Immature natural killer cell (primary cell): ENCODE measurements at regions not wholly inside any gene's neighbourhood (a gene's known extent, or its start where the extent isn't known, plus 50 kb on each side); places are given as distances from the start of the nearest gene placed in this dataset.

ENCODE experiments used
- DNase-seq, 3 donors: peaks; one replicate each; pipeline ENCODE4 v3.0.0; 2022; ENCODE audit warnings: mixed read lengths in 1 of 3
- H3K27ac Mint-ChIP-seq, 6 donors: one replicate each; pipeline ENCODE4 v1.8.0; 2020; ENCODE audit warnings: mixed read lengths in 6 of 6, mild to moderate bottlenecking in 5 of 6, inconsistent platforms in 4 of 6, moderate library complexity in 3 of 6
- H3K27me3 Mint-ChIP-seq, 3 donors: one replicate each; pipeline ENCODE4 v1.8.0; 2020 to 2021; ENCODE audit warnings: low read depth in 3 of 3, mild to moderate bottlenecking in 3 of 3, mixed read lengths in 3 of 3, moderate library complexity in 3 of 3, inconsistent platforms in 1 of 3
- H3K36me3 Mint-ChIP-seq, 3 donors: one replicate each; pipeline ENCODE4 v1.8.0; 2020; ENCODE audit warnings: mixed read lengths in 3 of 3, inconsistent platforms in 2 of 3, mild to moderate bottlenecking in 2 of 3
- H3K4me1 Mint-ChIP-seq, 2 donors: one replicate each; pipeline ENCODE4 v1.8.0; 2020; ENCODE audit warnings: inconsistent platforms in 2 of 2, mild to moderate bottlenecking in 2 of 2, mixed read lengths in 2 of 2, moderate library complexity in 1 of 2
- H3K4me3 Mint-ChIP-seq, 5 donors: one replicate each; pipeline ENCODE4 v1.8.0; 2020; ENCODE audit warnings: mild to moderate bottlenecking in 5 of 5, mixed read lengths in 5 of 5, inconsistent platforms in 3 of 5, moderate library complexity in 3 of 5
- H3K9me3 Mint-ChIP-seq, 6 donors: one replicate each; pipeline ENCODE4 v1.8.0; 2020; ENCODE audit warnings: mild to moderate bottlenecking in 6 of 6, mixed read lengths in 6 of 6, inconsistent platforms in 4 of 6, moderate library complexity in 3 of 6

DNA sequence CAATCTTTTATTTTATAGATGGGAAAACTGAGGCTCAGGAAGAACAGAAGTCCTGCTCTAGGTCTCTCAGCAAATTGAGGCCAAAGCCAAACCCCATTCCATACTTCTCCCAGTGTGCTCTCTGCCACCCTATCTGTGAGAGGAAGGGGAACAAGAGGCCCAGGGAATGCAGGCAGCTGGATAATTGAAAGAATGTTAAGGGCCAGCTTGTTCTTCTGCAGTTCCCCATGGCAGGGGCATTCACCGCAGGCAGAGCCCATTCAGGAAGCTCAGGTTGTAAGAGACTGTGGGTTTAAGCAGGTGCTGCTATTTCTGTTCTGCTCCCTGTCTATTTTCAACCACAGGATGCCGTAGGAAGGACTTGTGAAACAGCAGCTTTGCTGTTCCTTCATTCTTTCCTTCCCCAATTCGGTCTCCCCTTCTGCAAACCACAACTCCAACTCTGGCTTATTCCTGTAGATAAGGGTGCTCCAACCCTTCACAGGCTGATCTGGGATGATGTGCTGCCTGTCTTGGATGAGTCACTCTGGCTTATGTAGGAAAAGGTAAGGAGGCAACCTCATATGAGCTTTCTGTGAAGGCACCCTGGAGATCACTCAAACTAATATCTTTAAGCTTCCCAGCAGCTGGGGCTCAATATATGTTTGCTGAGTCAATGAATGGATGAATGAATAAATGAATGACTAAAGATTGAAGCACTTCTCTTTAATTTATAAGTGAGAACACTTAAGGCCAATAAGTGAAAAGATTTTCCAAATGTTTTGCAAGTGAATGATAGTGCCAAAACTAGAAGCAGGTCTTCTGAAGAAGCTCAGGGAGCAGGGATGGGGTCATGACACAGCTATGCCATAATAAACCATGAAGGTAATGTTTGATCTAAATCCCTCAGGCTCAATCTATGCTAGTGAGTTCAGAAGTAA lies 377.6 kb downstream of the BRINP1 start:
- Mint-ChIP-seq H3K27ac (no peak overlapping the region), H3K27me3 (peaks cover 0 to 2% (median 0%) of the 10 kb centered on the region in 3 donors), H3K4me3 (no peak overlapping the region), H3K9me3 (peaks cover 0 to 10% (median 4%) of the 10 kb centered on the region in 6 donors), H3K36me3 (no peaks in the 10 kb centered on the region), H3K4me1 (no peaks in the 10 kb centered on the region)
- DNase-seq, result no peak

DNA sequence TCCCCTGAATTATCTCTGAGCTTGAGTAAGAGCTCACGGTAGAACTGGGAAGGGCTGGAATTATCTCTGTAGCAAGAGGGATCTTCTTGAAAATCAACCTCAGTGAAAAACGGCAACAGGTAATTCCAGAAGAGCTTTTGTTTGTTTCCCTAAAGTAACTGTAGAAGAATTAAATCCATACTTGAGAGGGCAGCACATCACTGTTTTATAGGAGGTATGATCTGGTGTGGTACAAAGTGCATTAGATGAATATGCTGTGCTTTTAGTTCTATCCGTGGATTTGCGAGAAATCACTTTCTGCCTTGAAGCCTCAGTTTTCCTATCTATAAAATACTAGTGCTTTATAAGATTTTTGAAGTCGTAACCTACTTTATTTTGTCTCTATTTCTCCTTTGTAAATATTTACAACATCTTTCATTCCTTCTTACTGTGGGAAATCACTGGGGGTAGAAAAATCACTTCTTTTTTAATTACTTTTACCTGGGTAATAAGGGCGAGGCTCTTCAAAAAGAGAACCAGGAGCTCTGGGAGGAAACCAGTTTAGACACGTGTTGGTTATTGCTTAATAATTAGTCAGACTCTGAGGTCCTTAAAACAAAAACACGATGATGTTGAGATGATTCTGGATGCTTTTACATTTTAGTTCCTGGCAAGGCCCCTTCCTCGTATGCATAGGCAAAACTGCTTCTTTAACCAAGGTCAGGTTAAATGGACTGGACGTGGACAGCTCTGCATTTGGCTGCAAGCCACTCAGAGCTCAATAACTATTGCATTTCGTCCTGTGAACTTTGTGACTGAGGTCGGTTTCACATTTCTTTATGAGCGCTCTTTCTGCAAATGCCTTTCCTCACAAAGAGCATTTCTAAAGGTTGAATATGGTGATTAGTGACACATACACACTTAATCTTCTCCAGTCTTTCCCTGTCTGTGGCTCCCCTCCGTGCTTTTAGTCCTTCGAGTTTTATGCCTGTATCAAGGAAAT lies 376.1 kb downstream of the BRINP1 start:
- no peak for DNase-seq
- H3K27ac Mint-ChIP-seq, result no peak overlapping the region
- H3K9me3 Mint-ChIP-seq, result peaks cover 0 to 13% (median 4%) of the 10 kb centered on the region in 6 donors
- no peaks in the 10 kb centered on the region for H3K4me1 Mint-ChIP-seq
- peaks cover 0 to 2% (median 2%) of the 10 kb centered on the region in 3 donors for H3K27me3 Mint-ChIP-seq
- no peaks in the 10 kb centered on the region for H3K36me3 Mint-ChIP-seq
- H3K4me3 Mint-ChIP-seq, result no peak overlapping the region

DNA sequence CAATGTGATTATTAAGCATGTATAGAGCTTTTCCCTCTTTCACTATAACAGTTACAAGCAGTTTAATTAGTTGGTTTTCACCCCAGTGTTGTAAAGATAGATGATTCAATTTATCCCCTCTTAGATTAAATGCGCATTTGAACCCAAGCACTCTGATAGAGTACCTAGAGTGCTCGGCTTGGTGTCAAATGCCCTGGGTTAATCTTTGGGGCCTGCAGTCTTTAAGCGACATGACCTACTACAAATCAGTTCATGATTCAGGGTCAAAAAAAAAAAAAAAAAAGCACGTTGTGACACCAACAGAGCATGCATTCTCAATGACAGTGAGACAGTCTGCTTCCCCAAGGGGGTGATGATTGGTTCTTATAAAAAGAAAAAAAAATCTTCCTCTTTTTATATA lies 375.3 kb downstream of the BRINP1 start:
- DNase-seq, result no peak
- no peaks in the 10 kb centered on the region for H3K4me1 Mint-ChIP-seq
- H3K27ac Mint-ChIP-seq, result no peak overlapping the region
- H3K36me3 Mint-ChIP-seq, result no peaks in the 10 kb centered on the region
- no peak overlapping the region for H3K4me3 Mint-ChIP-seq
- peaks cover 0 to 13% (median 4%) of the 10 kb centered on the region in 6 donors for H3K9me3 Mint-ChIP-seq
- peaks cover 0 to 2% (median 2%) of the 10 kb centered on the region in 3 donors for H3K27me3 Mint-ChIP-seq

GRCh38 chr9:119002491-119002890 lies 366.7 kb downstream of the BRINP1 start:
- no peaks in the 10 kb centered on the region for H3K36me3 Mint-ChIP-seq
- peaks cover 0 to 9% (median 0%) of the 10 kb centered on the region in 6 donors for H3K9me3 Mint-ChIP-seq
- DNase-seq, result no peak
- H3K27me3 Mint-ChIP-seq, result no peaks in the 10 kb centered on the region
- no peak overlapping the region for H3K4me3 Mint-ChIP-seq
- no peaks in the 10 kb centered on the region for H3K4me1 Mint-ChIP-seq
- H3K27ac Mint-ChIP-seq, result no peak overlapping the region

DNA sequence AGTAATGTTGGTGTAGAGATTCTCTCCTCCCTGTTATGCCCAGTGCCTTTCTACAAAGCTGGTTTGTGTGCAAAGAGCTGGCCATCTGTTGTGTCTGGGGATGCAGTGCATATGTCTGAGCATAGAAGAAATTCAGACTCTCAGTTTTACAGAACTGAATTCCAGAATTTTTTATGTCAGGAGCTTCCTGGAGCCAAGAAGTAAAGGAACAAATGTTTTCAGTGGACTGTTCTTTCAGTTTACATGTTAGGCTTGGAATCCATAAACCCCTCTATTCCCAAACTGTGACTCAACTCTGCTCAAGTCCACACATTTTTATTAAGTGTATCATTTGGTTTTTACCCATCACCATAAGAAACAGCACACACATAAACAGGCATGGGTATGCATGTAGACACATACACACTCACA lies 366.0 kb downstream of the BRINP1 start:
- no peaks in the 10 kb centered on the region for H3K27me3 Mint-ChIP-seq

GRCh38 chr9:119003882-119004617 lies 365.2 kb downstream of the BRINP1 start:
- no peak overlapping the region for H3K27ac Mint-ChIP-seq
- H3K27me3 Mint-ChIP-seq, result no peaks in the 10 kb centered on the region
- H3K9me3 Mint-ChIP-seq, result peaks cover 0 to 15% (median 1%) of the 10 kb centered on the region in 6 donors
- no peaks in the 10 kb centered on the region for H3K4me1 Mint-ChIP-seq
- H3K4me3 Mint-ChIP-seq, result no peak overlapping the region
- DNase-seq, result no peak
- H3K36me3 Mint-ChIP-seq, result no peaks in the 10 kb centered on the region

More for the DNA sequence above, 366.0 kb downstream of the BRINP1 start:
- DNase-seq, result no peak
- Mint-ChIP-seq H3K4me1 (no peaks in the 10 kb centered on the region), H3K27ac (no peak overlapping the region), H3K9me3 (peaks cover 0 to 9% (median 0%) of the 10 kb centered on the region in 6 donors), H3K4me3 (no peak overlapping the region), H3K36me3 (no peaks in the 10 kb centered on the region)

DNA sequence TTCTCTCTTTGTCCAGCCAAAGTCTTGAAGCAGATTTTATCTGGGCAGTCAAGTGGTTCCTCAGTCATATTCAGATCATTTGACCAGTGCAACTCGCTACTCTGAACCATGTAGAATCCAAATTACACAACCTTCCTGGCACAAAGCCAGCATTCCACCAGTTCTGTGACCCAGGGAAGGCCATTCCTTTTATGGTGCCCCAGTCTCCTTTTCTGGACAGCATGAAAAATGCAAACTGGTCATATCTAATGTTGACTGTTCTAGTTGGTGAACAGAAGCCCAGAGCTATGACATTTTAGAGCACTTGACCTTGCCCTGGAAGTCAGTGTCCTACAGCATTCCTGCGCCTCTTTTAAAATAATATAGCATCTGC lies 364.6 kb downstream of the BRINP1 start:
- H3K36me3 Mint-ChIP-seq, result no peaks in the 10 kb centered on the region
- H3K27me3 Mint-ChIP-seq, result no peaks in the 10 kb centered on the region
- no peak for DNase-seq
- no peaks in the 10 kb centered on the region for H3K4me1 Mint-ChIP-seq
- H3K4me3 Mint-ChIP-seq, result no peak overlapping the region
- peaks cover 0 to 17% (median 1%) of the 10 kb centered on the region in 6 donors for H3K9me3 Mint-ChIP-seq
- no peak overlapping the region for H3K27ac Mint-ChIP-seq

DNA sequence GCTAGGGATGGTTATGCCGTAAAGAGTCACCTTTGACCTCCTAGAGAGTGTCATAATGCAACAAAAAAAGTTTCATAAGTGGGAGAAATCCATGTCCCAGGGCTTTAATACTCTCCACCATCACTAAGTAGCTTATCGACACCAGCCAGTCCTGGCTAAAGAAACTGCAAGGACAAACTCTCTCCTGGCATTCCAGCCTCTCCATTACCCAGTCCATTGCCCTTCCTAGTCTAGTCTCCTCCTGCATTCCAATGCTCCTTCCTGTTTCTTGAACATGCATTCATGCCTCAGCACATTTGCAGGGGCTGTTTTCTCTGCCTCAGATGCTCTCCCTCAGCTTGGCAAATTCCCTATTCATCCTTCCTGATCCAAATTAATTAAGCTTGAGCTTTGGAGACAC lies 364.1 kb downstream of the BRINP1 start:
- no peak overlapping the region for H3K27ac Mint-ChIP-seq
- H3K4me1 Mint-ChIP-seq, result no peaks in the 10 kb centered on the region
- DNase-seq, result no peak
- H3K9me3 Mint-ChIP-seq, result peaks cover 0 to 17% (median 1%) of the 10 kb centered on the region in 6 donors
- no peaks in the 10 kb centered on the region for H3K27me3 Mint-ChIP-seq
- no peak overlapping the region for H3K4me3 Mint-ChIP-seq
- H3K36me3 Mint-ChIP-seq, result no peaks in the 10 kb centered on the region

DNA sequence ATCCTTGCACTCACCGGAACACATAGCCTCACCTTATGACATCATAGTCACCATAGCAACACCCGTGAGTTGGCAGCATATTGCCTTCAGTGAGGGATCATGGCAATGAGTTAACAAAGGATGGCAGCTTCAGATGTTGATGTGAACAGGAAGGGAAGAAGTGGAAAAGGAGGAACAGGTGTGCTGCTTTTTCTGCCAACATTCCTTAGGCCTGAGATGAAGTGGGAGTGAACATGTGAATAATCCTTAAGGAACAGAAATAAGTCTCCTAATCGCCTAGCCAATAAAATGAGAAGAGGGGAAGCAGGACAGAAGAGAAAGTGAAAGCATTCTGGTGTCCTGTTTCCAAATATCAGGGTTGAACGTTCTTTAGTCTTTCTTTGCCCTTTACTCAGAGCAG lies 360.0 kb downstream of the BRINP1 start:
- peaks cover 0 to 18% (median 1%) of the 10 kb centered on the region in 6 donors for H3K9me3 Mint-ChIP-seq
- no peak for DNase-seq
- H3K36me3 Mint-ChIP-seq, result no peaks in the 10 kb centered on the region
- H3K27ac Mint-ChIP-seq, result no peak overlapping the region
- H3K4me3 Mint-ChIP-seq, result no peak overlapping the region
- H3K4me1 Mint-ChIP-seq, result no peaks in the 10 kb centered on the region
- no peaks in the 10 kb centered on the region for H3K27me3 Mint-ChIP-seq

GRCh38 chr9:119020284-119020683 lies 349.0 kb downstream of the BRINP1 start:
- Mint-ChIP-seq H3K27ac (no peak overlapping the region), H3K27me3 (peaks cover 0 to 4% (median 2%) of the 10 kb centered on the region in 3 donors), H3K4me1 (no peaks in the 10 kb centered on the region), H3K9me3 (peaks cover 0 to 20% (median 1%) of the 10 kb centered on the region in 6 donors), H3K36me3 (no peaks in the 10 kb centered on the region), H3K4me3 (no peak overlapping the region)
- DNase-seq, result no peak

DNA sequence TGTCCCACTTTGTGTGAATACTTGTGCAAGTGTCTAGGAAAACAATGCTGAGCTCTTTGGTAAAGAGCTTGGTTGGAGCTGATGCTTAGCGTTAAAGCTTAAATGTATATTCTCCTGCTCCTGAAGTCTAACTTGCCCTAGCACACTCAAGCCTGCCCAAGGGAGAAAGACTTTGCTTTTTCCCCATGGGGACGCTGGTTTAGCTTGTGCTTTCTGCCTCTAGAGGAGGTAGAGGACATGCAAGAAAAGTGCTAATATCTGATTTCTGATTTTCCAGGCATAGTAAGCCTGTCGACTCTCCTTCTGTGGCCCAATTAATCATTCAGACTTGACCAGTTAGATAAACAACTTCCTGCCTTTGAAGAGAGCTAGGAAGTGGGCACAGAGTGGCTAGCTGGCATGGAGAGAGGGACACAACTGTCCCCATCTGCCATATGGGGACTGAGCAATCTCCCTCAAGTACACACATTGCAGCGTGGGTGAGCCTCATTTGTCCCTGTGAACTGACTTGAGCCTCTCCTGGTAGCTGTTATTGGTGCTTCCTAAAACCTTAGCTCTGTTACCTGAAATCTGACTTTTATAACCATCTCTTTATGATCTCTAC lies 348.4 kb downstream of the BRINP1 start:
- no peak overlapping the region for H3K4me3 Mint-ChIP-seq
- DNase-seq, result no peak
- peaks cover 0 to 15% (median 1%) of the 10 kb centered on the region in 6 donors for H3K9me3 Mint-ChIP-seq
- H3K4me1 Mint-ChIP-seq, result no peaks in the 10 kb centered on the region
- H3K27ac Mint-ChIP-seq, result no peak overlapping the region
- no peaks in the 10 kb centered on the region for H3K36me3 Mint-ChIP-seq
- H3K27me3 Mint-ChIP-seq, result peaks cover 0 to 4% (median 2%) of the 10 kb centered on the region in 3 donors

GRCh38 chr9:119026120-119026519 lies 343.1 kb downstream of the BRINP1 start:
- Mint-ChIP-seq H3K4me1 (no peaks in the 10 kb centered on the region), H3K27me3 (peaks cover 0 to 2% (median 0%) of the 10 kb centered on the region in 3 donors), H3K4me3 (no peak overlapping the region), H3K9me3 (peaks cover 0 to 10% (median 3%) of the 10 kb centered on the region in 6 donors), H3K36me3 (no peaks in the 10 kb centered on the region), H3K27ac (no peak overlapping the region)
- no peak for DNase-seq
